BLaER1 treated with 17β-estradiol and CSF1 and Interleukin-3, amounts not matched to agents 10 nM and 100 nM (cell line): ENCODE measurements at regions not wholly inside any gene's neighbourhood (a gene's known extent, or its start where the extent isn't known, plus 50 kb on each side); places are given as distances from the start of the nearest gene placed in this dataset.

Experiments used
- H3K27ac ChIP-seq, 11 experiments: shearing (Covaris generic); formaldehyde crosslinking; 2 replicates each; pipeline ENCODE4 v1.8.1; 2022
- H3K27me3 ChIP-seq, 11 experiments: shearing (Covaris generic); formaldehyde crosslinking; 2 replicates each; pipeline ENCODE4 v1.8.1; 2022
- H3K36me3 ChIP-seq, 11 experiments: shearing (Covaris generic); formaldehyde crosslinking; 2 replicates each; pipeline ENCODE4 v1.8.1; 2022
- H3K4me1 ChIP-seq, 10 experiments: shearing (Covaris generic); formaldehyde crosslinking; 2 replicates each; pipeline ENCODE4 v1.8.1; 2022
- H3K4me2 ChIP-seq, 11 experiments: shearing (Covaris generic); formaldehyde crosslinking; 2 replicates each; pipeline ENCODE4 v1.8.1; 2022
- H3K4me3 ChIP-seq, 10 experiments: shearing (Covaris generic); formaldehyde crosslinking; 2 replicates each; pipeline ENCODE4 v1.8.1; 2022
- H3K9ac ChIP-seq, 11 experiments: shearing (Covaris generic); formaldehyde crosslinking; 2 replicates each; pipeline ENCODE4 v1.8.1; 2022
- H3K9me3 ChIP-seq, 11 experiments: shearing (Covaris generic); formaldehyde crosslinking; replicated peaks in 1 of 11; 2 replicates each; pipeline ENCODE4 v1.8.1; 2022
- H4K20me1 ChIP-seq, 11 experiments: shearing (Covaris generic); formaldehyde crosslinking; 2 replicates each; pipeline ENCODE4 v1.8.1; 2022
- Cebpa-rat ChIP-seq, 11 experiments: shearing (Covaris generic); IDR thresholded peaks; 2 replicates each; pipeline ENCODE4 v1.8.1; 2022

GRCh38 chr9:111726949-111727348 lies 65.5 kb downstream of the GNG10 start:
- H3K27me3 ChIP-seq: no peaks in the 10 kb centered on the region
- H3K27ac ChIP-seq: no peak overlapping the region
- peaks cover 24 to 30% (median 27%) of the 10 kb centered on the region in 11 experiments for H3K9me3 ChIP-seq
- H3K4me1 ChIP-seq: no peaks in the 10 kb centered on the region
- H3K4me2 ChIP-seq: no peak overlapping the region
- TF ChIP-seq Cebpa-rat (IDR thresholded peaks at IDR 0.05): no peak
- peaks cover 13 to 41% (median 23%) of the 10 kb centered on the region in 11 experiments; a peak in 20 of 22 replicates for H3K36me3 ChIP-seq
- no peak overlapping the region for H3K9ac ChIP-seq
- H4K20me1 ChIP-seq: no peaks in the 10 kb centered on the region
- H3K4me3 ChIP-seq: no peak overlapping the region

GRCh38 chr9:111720174-111720573 lies 58.8 kb downstream of the GNG10 start:
- no peaks in the 10 kb centered on the region for H3K27me3 ChIP-seq
- peaks cover 0 to 4% (median 0%) of the 10 kb centered on the region in 11 experiments; a peak in 2 of 22 replicates for H3K36me3 ChIP-seq
- H3K4me3 ChIP-seq: no peak overlapping the region
- no peak overlapping the region for H3K4me2 ChIP-seq
- H3K27ac ChIP-seq: no peak overlapping the region
- peaks cover 0 to 7% (median 0%) of the 10 kb centered on the region in 11 experiments; a peak in 2 of 22 replicates for H4K20me1 ChIP-seq
- H3K9me3 ChIP-seq: no peaks in the 10 kb centered on the region
- no peak for TF ChIP-seq Cebpa-rat (IDR thresholded peaks at IDR 0.05)
- H3K9ac ChIP-seq: no peak overlapping the region
- H3K4me1 ChIP-seq: no peaks in the 10 kb centered on the region
